T-helper 9 cell (primary cell): ENCODE measurements at regions not wholly inside any gene's neighbourhood (a gene's known extent, or its start where the extent isn't known, plus 50 kb on each side); places are given as distances from the start of the nearest gene placed in this dataset.
"Not testable (repeated sequence)": the region's sequence is repeated elsewhere in the genome, so short reads cannot be mapped to it uniquely, and the experiment has no call there.

Experiments
- DNase-seq: peaks from one replicate; pipeline ENCODE4 v3.0.0-alpha.2; 2020

DNA sequence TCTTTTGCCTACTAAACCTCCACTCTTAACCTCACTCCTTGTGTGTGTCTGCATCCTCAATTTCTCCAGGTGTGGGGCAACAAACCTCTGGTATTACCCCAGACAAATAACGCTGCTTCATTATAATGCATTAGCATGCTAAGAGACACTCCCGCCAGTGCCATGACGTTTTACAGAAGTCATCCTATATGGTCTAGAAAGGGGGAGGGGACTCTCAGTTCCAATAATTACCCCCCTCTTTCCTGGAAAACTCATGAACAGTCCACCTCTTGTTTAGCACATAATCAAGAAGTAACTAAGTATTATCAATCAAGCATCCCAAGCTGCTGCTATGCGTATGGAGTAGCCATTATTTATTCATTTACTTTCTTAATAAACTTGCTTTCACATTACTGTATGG is 364.5 kb downstream of the TYW1 start:
- DNase-seq = no peak

DNA sequence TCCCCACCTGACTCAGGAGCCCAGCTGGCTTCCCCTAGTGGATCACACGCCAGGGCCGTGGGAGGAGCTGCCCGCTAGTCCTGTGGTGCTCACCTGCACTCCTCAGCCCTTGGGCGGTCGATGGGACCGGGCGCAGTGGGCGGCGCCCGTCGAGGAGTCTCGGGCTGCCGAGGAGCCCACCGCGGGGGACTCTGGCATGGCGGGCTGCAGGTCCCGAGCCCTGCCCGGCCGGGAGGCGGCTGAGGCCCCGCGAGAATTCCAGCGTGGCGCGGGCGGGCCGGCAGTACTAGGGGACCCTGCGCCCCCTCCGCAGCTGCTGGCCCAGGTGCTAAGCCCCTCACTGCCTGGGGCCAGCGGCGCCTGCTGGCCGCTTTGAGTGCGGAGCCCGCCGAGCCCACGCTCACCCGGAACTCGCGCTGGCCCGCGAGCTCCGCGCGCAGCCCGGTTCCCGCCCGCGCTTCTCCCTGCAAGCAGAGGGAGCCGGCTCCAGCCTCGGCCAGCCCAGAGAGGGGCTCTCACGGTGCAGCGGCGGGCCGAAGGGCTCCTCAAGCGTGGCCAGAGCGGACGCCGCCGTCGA is 367.9 kb downstream of the TYW1 start:
- no peak for DNase-seq

- DNase-seq = peak; percentile 11
These were observed 375.0 kb downstream of the TYW1 start for GRCh38 chr7:67371429-67372305.

GRCh38 chr7:67373389-67373788 is 376.8 kb downstream of the TYW1 start:
- not testable (repeated sequence) for DNase-seq

- no peak for DNase-seq
These were observed 378.8 kb downstream of the TYW1 start for GRCh38 chr7:67375427-67375826.

DNA sequence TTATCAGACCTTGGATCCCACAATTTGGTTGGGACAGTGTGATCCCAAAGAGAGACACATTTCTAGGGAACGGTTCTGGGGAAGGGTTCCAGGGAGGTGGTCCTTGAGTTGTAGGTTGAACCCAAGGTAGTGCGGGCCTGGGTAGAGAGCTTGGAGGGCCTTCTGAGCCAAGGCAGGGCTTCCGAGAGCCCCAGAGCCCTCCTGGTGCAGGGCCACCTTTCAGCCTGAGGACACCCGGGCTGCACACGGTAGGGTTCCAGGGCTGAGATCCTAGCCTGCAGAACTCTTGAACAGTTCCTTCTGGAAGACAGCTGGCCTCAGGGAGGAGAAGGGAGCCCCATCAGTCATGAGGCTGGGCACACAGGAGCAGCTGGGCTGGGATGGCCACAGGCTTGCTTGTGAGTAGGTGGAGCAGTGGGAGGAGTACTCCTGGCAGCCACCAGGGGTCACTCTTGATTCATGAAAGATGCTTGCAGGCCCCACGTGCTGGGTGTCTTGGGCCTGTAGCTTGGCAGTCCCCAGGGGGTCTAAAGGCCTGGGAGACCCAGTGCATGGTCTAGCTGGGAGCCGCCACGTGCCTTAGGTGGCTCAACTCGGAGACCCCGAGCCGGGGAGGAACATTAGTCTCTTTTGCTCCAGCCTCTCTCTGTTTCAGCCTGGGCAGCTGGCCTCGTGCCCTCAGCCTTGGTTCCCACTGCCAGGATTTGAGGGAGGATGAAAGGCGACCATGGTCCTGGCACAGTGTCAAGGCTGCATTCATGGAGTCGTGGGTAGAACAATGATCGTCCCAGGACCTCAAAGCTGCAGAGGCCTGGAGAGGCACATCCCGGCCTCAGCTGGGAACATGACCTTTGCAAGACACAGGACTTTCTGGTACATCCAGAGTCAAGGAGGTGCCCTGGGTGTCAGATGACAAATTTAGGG is 381.6 kb downstream of the TYW1 start:
- peak; percentile 33 for DNase-seq

DNA sequence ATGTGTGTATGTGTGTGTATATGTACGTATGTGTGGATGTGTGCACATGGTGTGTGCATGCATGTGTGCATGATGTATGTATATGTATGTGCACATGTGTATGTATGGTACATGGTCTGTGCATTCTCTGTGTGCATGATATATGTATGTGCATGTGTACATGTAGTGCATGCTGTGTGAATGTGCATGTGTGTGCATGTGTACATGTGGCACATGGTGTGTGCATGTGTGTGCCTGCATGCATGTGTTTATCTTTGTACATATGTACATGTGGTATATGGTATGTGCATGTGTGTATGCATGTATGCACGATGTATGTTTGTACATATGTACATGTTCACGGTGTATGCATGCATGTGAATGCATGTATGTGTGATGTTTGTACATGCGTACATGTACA is 383.7 kb downstream of the TYW1 start:
- DNase-seq = no peak

DNA sequence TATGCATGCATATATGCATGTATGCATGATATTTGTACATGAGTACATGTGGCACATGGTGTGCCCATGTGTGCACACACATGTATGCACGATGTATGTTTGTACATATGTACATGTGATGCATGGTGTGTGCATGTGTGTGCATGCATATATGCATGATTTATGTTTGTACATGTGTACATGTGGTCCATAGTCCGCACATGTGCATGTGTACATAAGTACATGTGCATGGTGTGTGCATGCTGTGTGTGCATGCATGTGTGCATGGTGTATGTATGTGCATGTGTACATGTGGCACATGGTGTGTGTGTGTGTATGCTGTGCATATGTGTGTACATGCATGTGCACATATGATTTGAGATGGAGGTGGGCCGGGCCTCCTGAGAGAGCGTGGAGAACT is 384.2 kb downstream of the TYW1 start:
- no peak for DNase-seq

GRCh38 chr7:67387851-67388250 is 391.2 kb downstream of the TYW1 start:
- no peak for DNase-seq

GRCh38 chr7:67391168-67391567 is 394.5 kb downstream of the TYW1 start:
- DNase-seq = no peak

GRCh38 chr7:67392596-67393438 is 396.2 kb downstream of the TYW1 start:
- no peak for DNase-seq

- no peak for DNase-seq
These were observed 397.3 kb downstream of the TYW1 start for GRCh38 chr7:67393903-67394302.

DNA sequence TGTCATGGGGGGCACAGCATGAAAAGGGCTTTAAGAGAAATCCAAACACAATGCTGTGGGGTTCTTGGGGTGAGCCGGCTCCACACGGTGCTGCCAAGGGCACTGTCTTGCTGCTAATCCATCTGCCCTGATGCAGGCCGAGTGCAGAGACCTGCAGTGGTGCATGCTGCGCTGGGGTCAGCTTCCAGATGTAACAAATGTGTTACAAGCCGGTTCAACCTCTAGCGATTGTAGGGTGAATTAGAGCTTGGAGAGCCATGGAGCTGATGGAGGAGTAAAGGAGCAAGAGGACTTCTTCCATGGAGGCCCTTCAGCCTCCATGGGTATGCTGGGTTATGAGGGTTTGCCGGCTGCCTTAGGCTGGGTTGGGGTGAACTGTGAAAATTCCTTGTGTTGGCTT is 402.3 kb downstream of the TYW1 start:
- no peak for DNase-seq

GRCh38 chr7:67401492-67401891 is 404.9 kb downstream of the TYW1 start:
- DNase-seq = no peak

GRCh38 chr7:67402280-67402679 is 405.6 kb downstream of the TYW1 start:
- no peak for DNase-seq

DNA sequence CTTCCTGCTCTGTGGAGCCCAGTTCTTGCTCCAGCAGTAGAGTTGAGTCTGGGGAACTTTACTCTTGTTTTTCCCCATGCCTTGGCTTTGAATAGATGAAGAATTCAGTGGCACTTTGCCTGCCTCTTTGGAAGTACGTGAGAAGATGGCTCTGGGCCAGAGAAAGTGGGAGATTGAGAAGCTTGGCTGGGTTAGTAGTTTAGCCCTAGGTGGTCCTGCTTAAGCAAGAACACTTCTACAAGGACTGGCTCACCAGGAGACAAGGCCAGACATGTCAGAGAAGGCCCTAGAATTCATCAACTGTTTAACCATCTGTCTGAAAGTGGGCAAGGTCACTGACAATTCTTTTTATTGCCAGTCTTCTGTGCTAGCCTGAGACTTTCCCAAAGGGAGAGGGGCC is 410.3 kb downstream of the TYW1 start:
- no peak for DNase-seq

DNA sequence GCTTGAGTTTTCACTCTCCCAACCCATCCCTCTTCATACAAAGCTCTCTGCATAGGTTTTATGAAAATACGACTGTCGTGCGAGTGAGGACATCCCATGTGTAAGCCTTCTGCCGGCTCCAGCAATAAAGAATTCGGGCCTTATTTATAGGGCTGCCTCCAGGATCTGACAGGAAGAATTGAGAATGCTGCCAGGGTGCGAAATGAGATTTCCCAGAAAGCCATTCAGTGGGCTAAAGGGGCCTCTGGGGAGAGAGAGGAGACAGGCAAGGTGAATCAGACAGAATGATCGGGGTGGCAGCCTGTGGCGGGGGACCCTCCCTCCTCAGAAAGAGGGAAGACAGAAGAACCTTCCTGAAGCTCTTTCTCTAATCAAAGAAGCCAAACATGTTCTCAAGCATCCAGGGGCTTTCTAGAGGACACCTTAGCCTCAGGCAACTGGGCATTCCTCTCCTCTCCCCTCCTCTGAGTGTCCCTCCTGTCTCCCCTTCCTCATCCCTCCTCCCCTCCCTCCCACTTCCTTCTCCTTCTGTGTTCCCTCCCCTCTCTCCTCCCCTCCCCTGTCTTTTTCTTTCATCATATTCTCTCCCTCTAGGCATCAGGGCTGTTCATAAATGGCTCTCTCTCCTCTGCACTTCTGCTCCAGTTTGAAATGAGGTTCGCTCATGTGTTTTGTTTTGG is 410.9 kb downstream of the TYW1 start:
- DNase-seq = no peak

DNA sequence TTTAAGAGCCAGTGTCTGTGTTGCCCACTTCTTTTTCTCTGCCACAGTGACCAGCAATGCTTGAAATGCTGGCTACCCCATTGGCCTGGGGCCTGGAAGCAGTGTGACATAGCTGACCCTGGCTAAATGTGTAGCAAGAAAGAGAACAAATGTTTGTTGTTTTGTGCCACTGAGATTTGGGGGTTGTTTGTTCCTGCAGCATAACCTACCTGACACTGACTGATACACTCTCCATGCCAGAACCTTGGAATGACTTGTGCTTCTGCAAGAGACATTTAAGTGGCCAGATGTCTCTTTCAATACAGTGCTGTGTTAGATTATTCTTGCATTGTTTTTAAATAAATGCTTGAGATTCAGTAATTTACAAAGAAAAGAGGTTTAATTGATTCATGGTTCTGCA is 411.5 kb downstream of the TYW1 start:
- DNase-seq = no peak

GRCh38 chr7:67413670-67414069 is 417.0 kb downstream of the TYW1 start:
- no peak for DNase-seq

- no peak for DNase-seq
These were observed 418.2 kb downstream of the TYW1 start for GRCh38 chr7:67414858-67415257.

- no peak for DNase-seq
These were observed 426.0 kb downstream of the TYW1 start for GRCh38 chr7:67422601-67423000.

DNA sequence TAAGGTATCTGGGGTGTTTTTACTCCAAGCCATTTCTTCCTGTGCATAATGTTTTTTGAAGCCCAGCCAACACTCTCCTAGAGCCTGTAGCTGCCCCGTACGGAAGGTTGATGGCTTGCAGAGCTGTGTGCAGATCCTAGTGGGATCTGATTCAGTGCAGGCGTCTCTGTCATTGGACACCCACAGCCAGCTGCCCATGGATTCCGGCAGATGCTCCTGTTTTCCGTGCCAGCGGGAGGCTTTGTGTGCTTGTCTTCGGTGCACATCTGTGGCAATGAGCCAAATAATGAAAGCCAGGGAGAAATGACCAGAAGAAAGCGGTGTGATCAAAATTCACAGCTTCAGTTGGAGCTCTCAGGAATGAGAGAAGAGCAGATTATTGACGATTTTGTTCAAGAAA is 426.4 kb downstream of the TYW1 start:
- no peak for DNase-seq
